Caco-2 (cell line): ENCODE measurements at regions not wholly inside any gene's neighbourhood (a gene's known extent, or its start where the extent isn't known, plus 50 kb on each side); places are given as distances from the start of the nearest gene placed in this dataset.

Experiments
- BruUV-seq: library from RNA; stranded (reverse); fragments of 400-500 nt; replicated peaks from 2 replicates; lab custom pipeline; 2021; lab: Mats Ljungman, UMichigan
- CTCF ChIA-PET: fragments of 300-600 bp; sonication (Branson Sonifier 250); formaldehyde crosslinking; loops from one replicate; lab custom pipeline; 2022; ENCODE audit warnings: antibody characterized with exemption; lab: Charles Lee
- POLR2A ChIA-PET: fragments of 300-600 bp; sonication (Branson Sonifier 250); formaldehyde crosslinking; loops from one replicate; lab custom pipeline; 2022; ENCODE audit warnings: antibody characterized with exemption; lab: Charles Lee
- DNase-seq, 2 experiments: peaks; one replicate each; pipeline versions ENCODE4 v3.0.0 to v3.0.0-alpha.2; 2020 to 2022
- H3K27me3 ChIP-seq: replicated peaks from 2 replicates; pipeline ENCODE4 v1.6.0; 2011; ENCODE audit warnings: low read length; ENCODE audit not compliant: control insufficient read depth, insufficient read depth
- H3K36me3 ChIP-seq: 2 replicates; pipeline ENCODE4 v1.5.1; 2011; ENCODE audit warnings: low read length; ENCODE audit not compliant: control insufficient read depth, insufficient read depth
- H3K4me1 ChIP-seq: fragments of 250-450 bp; sonication (Bioruptor Pico); 2 replicates; pipeline ENCODE4 v1.5.1; 2020; ENCODE audit warnings: mild to moderate bottlenecking
- H3K4me3 ChIP-seq: 2 replicates; pipeline ENCODE4 v1.5.1; 2011; ENCODE audit warnings: low read depth, mild to moderate bottlenecking, control low read depth, low read length
- H3K9me3 ChIP-seq: fragments of 250-450 bp; sonication (Bioruptor Pico); 2 replicates; pipeline ENCODE4 v1.5.1; 2020; ENCODE audit warnings: mild to moderate bottlenecking, moderate library complexity
- H3K27ac Mint-ChIP-seq: one replicate; pipeline ENCODE4 v1.8.0; 2022; ENCODE audit warnings: mixed read lengths; ENCODE audit not compliant: unreplicated experiment
- H3K27me3 Mint-ChIP-seq: one replicate; pipeline ENCODE4 v1.8.0; 2022; ENCODE audit warnings: mixed read lengths; ENCODE audit not compliant: insufficient read depth, unreplicated experiment
- H3K36me3 Mint-ChIP-seq: one replicate; pipeline ENCODE4 v1.8.0; 2022; ENCODE audit warnings: mild to moderate bottlenecking, mixed read lengths; ENCODE audit not compliant: insufficient read depth, unreplicated experiment
- H3K4me1 Mint-ChIP-seq: one replicate; pipeline ENCODE4 v1.8.0; 2022; ENCODE audit warnings: low read depth, mixed read lengths; ENCODE audit not compliant: unreplicated experiment
- H3K4me3 Mint-ChIP-seq: one replicate; pipeline ENCODE4 v1.8.0; 2022; ENCODE audit warnings: mild to moderate bottlenecking, moderate library complexity, mixed read lengths; ENCODE audit not compliant: unreplicated experiment
- H3K9me3 Mint-ChIP-seq: one replicate; pipeline ENCODE4 v1.8.0; 2022; ENCODE audit warnings: mixed read lengths; ENCODE audit not compliant: unreplicated experiment
- CTCF ChIP-seq, 2 experiments: fragments of 200-600 bp in 1 of 2; IDR thresholded peaks; 1 replicate in 1 of 2; 2 replicates in 1 of 2; pipeline versions ENCODE4 v1.5.1 to v1.8.0; 2011 to 2022; ENCODE audit warnings: antibody characterized with exemption in 1 of 2, control low read depth in 1 of 2, inconsistent platforms in 1 of 2, low read depth in 1 of 2, low read length in 1 of 2, mild to moderate bottlenecking in 1 of 2, moderate library complexity in 1 of 2; ENCODE audit not compliant: insufficient read depth in 1 of 2, severe bottlenecking in 1 of 2, unreplicated experiment in 1 of 2
- intact Hi-C: fragments of 100-400 bp; cut with micrococcal nuclease; formaldehyde crosslinking; loops from one replicate; pipeline ENCODE4 v1.10.0; 2022; ENCODE audit not compliant: unreplicated experiment

- H3K36me3 ChIP-seq: no peaks in the 10 kb centered on the region
- Mint-ChIP-seq H3K36me3 (no peaks in the 10 kb centered on the region), H3K9me3 (no peaks in the 10 kb centered on the region), H3K4me3 (no peak overlapping the region), H3K27me3 (peaks cover 7% of the 10 kb centered on the region), H3K4me1 (no peaks in the 10 kb centered on the region), H3K27ac (no peak overlapping the region)
- TF ChIP-seq CTCF (IDR thresholded peaks at IDR 0.05; ENCODE audit: insufficient read depth in 1 of 2, low read depth in 1 of 2, low read length in 1 of 2, severe bottlenecking in 1 of 2, unreplicated experiment in 1 of 2): no peak
- CTCF ChIA-PET: no interaction called here
- POLR2A ChIA-PET: no interaction called here
- no peaks in the 10 kb centered on the region for H3K4me1 ChIP-seq
- no peak overlapping the region for H3K4me3 ChIP-seq
- intact Hi-C loops: no loop called here
- DNase-seq: no peak
- H3K9me3 ChIP-seq: no peaks in the 10 kb centered on the region
- H3K27me3 ChIP-seq: no peaks in the 10 kb centered on the region
- BruUV-seq: no TSS peak
These were observed 1503.9 kb downstream of the BRD1 start for GRCh38 chr22:48323746-48324145.

GRCh38 chr22:48322907-48323306 is 1504.8 kb downstream of the BRD1 start:
- POLR2A ChIA-PET: no interaction called here
- no TSS peak for BruUV-seq

GRCh38 chr22:48321986-48322545 is 1505.6 kb downstream of the BRD1 start:
- Mint-ChIP-seq H3K27me3 (peaks cover 2% of the 10 kb centered on the region), H3K27ac (no peak overlapping the region), H3K9me3 (no peaks in the 10 kb centered on the region), H3K36me3 (no peaks in the 10 kb centered on the region), H3K4me1 (no peaks in the 10 kb centered on the region), H3K4me3 (no peak overlapping the region)
- POLR2A ChIA-PET: no interaction called here
- no peak for TF ChIP-seq CTCF (IDR thresholded peaks at IDR 0.05; ENCODE audit: insufficient read depth in 1 of 2, low read depth in 1 of 2, low read length in 1 of 2, severe bottlenecking in 1 of 2, unreplicated experiment in 1 of 2)
- CTCF ChIA-PET: no interaction called here
- Histone ChIP-seq H3K36me3 (no peaks in the 10 kb centered on the region), H3K4me3 (no peak overlapping the region), H3K9me3 (no peaks in the 10 kb centered on the region), H3K27me3 (no peaks in the 10 kb centered on the region), H3K4me1 (no peaks in the 10 kb centered on the region)
- DNase-seq: no peak
- intact Hi-C loops: no loop called here
- no TSS peak for BruUV-seq

More at GRCh38 chr22:48322907-48323306, 1504.8 kb downstream of the BRD1 start:
- Mint-ChIP-seq H3K4me1 (no peaks in the 10 kb centered on the region), H3K27me3 (peaks cover 6% of the 10 kb centered on the region), H3K9me3 (no peaks in the 10 kb centered on the region), H3K36me3 (no peaks in the 10 kb centered on the region), H3K27ac (no peak overlapping the region), H3K4me3 (no peak overlapping the region)
- Histone ChIP-seq H3K4me1 (no peaks in the 10 kb centered on the region), H3K27me3 (no peaks in the 10 kb centered on the region), H3K36me3 (no peaks in the 10 kb centered on the region), H3K4me3 (no peak overlapping the region), H3K9me3 (no peaks in the 10 kb centered on the region)
- no peak for DNase-seq
- TF ChIP-seq CTCF (IDR thresholded peaks at IDR 0.05; ENCODE audit: insufficient read depth in 1 of 2, low read depth in 1 of 2, low read length in 1 of 2, severe bottlenecking in 1 of 2, unreplicated experiment in 1 of 2): no peak
- intact Hi-C loops: no loop called here
- CTCF ChIA-PET: no interaction called here
